Dermis microvascular lymphatic vessel endothelial cell (primary cell): ENCODE measurements at regions not wholly inside any gene's neighbourhood (a gene's known extent, or its start where the extent isn't known, plus 50 kb on each side); places are given as distances from the start of the nearest gene placed in this dataset.

Experiments used
- DNase-seq, 2 donors: peaks; one replicate each; pipeline versions ENCODE4 v3.0.0 to v3.0.0-alpha.2; 2010; ENCODE audit warnings: low read depth in 2 of 2

DNA sequence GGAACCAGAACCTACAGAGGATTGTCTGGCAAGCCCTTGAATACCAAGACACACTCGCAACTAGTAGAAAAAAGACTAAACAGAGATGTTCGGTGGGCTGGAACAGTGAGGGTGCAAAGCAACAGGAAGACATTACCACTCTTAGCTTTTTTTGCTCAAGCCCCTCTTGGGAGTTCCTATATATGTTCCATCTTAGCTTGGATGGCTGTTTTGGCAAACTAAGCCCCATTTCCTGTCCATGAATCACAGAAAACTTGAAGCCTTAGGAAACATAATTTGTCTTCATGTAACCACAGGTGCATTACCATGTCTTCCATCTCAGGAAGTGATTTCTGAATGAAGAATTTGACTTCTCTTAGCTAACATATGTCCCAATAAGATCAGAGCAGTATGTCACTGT is 446.3 kb downstream of the OLFM4 start:
- no peak for DNase-seq

DNA sequence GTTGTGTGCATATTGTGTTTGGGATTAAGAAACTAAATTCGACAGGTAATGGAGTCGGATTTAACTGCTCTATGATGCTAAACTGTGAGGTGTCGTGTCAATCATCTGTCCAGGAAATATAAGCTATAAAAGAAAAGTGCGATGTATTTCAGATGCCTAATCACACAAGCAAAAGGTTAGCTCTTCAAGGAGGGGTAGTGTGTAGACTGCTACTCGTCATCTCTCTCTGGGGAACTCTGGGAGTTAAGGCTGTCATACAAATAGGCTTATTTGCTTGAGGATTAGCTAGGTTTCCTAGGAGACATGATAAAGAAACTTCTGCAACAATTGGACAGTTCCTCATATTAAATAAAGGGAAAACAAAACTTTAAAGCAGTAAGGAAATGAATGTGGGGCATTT is 462.1 kb downstream of the OLFM4 start:
- no peak for DNase-seq

DNA sequence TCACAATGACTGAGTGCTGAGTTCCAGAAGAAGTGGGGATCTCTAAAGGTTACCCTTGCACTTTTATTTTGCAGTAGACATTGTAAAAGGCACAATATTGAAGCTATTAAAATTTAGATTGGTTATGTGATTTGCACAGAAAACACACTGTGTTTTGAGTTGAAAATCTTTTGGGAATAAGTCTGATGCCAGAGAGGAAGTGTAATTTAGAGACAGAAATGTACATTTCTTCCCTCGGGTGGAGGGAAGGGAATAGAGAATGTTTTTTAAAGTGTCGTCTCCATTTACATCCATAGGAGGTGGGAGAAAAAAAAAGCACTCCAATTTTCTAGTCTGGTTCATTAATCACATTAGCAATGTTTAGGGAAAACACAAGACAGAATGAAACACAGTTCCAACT is 465.8 kb downstream of the OLFM4 start:
- DNase-seq, result no peak

DNA sequence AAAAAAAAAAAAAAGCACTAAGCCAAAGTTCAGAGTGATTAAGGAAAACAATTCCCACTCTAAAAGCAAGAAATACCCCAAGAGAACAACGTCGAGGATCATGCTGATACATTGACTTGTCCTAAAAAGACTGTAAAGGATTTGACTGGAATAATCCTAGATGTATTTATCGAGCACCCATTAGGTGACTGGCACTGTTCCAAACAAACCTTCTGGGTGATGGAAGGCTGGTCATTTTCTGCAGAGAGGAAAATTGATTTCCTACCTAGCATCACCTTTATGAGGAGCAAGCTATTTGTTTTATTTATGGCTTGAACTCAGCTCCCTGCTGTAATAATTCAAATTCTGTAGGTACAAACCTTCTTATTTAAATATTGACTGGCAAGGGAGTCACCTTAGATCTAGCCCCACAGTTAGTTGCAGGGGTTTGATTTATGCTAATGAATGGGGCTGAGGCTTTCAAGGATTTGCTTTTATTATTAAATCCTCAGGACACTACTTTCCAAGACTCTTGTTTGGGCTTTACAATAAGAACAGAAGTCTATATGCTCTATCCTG is 471.0 kb downstream of the OLFM4 start:
- DNase-seq, result no peak

DNA sequence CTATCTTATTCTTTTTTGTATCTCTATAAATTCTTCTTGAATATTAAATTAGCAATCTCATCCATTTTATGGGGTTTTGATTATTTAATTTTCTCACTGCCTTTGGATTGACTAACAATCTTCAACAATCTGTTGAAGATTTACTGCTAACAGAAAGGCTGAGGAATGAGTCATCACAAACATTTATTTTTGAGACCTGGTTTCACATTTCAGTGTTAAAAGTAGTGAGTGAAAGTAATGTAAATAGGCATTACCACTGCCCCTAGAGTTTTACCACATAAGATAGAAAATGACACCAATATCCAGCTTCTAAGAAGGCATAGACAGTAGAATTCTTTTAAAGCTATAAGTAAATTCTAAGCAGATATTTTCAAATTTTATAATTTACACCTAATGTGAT is 472.8 kb downstream of the OLFM4 start:
- DNase-seq, result no peak

DNA sequence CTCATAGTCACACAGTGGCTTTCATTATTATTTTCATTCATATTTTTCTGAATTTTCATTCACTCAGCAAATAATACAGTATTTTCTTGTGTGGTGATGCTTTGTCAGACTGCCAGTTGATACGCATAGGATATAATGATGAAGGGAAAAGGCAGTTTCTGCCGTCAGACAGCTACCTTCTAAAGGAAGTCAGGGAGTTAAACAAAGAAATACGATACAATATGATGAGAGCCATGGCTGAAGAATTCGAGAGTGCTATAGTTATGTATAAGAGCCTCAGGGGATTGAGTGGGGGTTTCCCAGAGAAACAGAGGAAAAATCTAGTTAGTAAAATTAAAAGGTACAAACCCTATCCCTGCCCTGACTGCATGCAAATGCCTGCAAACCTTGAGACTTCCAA is 479.1 kb downstream of the OLFM4 start:
- DNase-seq, result no peak

DNA sequence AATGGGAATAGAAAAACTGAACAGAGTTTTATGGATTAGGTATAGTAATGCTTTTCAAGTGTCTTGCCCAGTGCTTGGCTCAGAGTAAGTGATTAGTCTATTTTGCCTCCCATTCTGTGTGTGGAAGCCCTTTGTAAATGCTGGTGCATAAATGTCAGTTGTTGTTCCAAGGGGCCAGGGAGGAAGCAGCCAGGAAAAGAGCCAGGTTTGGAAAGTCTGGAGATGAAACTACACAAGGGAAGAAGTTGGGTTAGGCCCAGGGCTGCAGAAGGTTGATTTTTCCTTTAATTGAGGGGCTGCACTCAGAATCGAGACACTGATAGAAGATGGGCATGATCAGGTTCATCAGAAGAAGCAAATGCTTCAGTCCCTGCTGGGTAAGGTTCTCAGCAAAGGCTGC is 484.0 kb downstream of the OLFM4 start:
- no peak for DNase-seq

DNA sequence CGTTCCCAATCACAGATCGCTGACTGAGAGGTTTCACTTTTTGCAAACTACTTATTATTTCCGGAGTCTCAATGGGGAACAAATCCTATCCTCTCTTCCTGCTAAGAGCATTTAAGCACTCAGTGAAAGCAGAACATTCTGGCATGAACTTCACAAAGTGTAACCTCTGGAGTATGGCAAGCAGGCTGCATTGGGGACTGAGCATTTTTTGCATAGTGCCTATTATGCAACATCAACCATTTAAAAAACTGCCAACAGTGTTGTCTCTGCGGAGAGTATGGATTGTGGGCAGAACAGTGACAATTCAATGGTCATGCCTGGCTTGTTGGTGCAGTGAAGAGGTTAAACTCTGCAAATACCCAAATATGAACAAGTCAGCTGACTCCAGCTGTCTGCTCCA is 484.6 kb downstream of the OLFM4 start:
- no peak for DNase-seq

DNA sequence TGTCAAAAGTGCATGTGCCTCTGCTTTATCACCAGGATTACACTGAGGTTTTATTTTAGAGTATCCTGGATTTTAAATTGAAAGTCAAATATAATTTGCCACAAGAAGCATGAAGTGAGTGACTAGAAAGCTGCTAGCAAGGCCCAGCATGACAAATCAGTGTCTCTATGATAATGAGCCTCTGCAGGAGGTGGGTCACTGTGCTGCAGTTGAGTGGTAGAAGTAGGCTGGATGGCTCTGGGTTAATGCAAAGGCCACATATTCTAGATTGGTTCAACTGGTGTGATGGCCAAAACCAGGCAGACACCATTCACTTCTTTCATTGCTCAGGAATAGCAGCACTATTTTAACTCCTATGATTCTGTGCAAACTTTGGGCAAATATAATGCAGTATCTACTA is 491.5 kb downstream of the OLFM4 start:
- DNase-seq, result no peak

DNA sequence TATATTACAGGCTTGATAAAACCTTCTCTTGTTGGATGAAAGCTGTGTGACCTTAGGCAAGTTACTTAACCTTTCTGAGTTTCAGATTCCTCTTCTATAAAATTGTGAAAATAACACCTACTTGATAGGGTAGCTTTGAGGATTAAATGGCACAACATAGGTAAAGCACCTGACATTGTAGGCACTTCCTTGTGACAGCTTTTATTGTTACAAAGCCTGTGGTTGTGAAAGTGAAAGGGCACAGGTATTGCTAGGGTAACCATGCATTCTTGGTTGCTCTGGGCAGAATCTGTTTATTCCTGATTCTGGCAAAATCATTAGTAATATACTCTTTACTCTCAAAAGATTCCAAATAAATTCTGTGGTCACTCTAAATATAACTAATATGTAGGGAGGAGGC is 493.4 kb downstream of the OLFM4 start:
- no peak for DNase-seq

DNA sequence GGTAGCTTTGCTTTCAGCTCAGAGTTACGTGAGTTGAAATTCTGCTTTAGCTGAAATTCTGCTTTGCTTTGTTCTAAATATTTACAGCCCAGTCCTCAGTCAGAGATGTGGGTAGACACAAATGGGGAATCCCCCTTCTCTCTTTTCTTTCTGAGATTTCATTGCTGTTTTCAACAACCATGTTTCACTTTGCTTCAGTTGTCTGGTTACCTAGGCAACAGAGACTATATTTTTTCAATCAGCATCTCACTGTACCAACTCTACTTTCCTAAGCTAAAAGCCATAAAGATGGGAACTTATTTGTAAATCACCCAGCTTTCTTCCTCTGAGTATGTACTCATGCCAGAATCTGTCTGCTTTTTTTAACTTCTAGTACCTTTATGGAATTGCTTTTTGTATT is 509.0 kb downstream of the OLFM4 start:
- no peak for DNase-seq

DNA sequence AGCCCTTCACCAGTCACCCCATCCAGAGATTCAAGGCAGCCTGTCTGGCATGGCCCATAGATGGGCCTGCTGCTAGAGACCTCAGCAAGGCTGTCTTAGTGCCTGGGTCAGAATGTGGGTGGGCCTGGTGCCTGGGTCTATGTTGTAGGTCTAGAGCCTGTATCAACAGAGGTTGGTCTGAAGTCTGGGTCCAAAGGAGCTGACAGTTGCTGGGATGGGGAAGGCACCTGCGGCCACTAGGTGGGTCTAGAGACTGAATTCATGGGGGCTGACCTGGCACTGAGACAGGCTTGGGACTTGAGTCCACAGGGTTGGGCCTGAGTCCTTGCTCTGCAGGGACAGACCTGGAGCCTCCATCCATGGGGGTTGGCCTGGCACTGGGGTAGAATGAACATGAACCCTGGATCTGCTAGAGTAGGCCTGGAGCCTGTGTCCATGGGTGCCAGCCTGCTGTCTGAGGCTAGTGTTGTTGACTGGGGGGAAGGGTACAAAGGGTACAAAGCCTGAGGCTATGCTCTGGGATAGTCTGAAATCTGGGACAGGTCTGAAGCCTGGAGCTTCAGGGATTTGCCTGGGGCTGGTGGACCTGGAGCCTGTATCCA is 516.8 kb downstream of the OLFM4 start:
- DNase-seq, result no peak

DNA sequence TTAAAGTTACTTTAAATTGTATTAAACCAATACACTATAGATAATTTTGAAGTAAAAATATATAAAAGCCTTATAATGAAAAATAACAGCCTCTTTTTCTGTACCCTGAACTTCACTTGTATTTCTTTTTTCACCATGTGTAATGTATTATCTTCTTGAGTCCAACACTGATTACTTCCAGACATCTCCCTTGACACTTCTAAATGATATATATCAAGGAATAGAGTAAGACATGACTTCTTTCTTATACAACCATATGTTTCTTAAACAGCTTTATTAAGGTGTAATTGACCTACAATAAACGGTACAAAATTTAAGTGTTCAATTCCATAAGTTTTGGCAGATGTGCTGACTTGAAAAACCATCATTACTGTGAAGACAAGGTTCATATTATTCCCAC is 531.9 kb downstream of the OLFM4 start:
- DNase-seq, result no peak

DNA sequence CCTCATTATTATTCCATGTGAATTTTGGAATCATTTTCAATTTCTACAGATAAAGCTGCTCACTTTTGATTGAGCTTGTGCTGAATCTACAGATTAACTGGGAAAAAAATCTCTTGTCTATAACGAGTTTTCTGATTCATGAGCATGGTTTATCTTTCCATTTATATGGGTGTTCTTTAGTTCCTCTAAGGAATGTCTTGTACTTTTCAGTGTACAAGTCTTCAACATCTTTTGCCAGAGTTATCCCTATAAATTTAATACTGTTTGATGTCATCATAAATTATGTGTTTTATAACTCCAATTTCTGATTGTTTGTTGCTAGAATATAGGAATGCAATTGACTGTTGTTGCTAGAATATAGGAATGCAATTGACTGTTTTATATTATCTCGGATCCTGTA is 533.8 kb downstream of the OLFM4 start:
- DNase-seq, result no peak

DNA sequence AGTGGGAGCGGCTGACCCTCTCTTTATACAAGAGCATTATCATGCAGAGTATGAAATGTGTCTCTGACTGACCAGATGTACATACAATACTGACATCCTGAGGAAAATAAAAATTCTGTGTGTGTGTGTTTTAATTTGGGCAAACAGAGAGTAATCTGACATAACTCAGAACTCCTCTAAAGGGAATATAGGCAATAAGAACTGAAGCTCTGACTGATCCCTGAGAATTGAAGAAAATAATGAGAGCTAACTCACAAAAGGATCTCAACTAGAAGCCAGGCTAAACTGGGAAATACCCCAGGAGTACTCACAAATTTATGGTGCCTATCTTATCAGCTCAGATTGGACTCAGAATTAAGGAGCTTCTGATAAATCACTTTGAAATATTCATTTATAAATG is 539.9 kb downstream of the OLFM4 start:
- DNase-seq, result no peak

DNA sequence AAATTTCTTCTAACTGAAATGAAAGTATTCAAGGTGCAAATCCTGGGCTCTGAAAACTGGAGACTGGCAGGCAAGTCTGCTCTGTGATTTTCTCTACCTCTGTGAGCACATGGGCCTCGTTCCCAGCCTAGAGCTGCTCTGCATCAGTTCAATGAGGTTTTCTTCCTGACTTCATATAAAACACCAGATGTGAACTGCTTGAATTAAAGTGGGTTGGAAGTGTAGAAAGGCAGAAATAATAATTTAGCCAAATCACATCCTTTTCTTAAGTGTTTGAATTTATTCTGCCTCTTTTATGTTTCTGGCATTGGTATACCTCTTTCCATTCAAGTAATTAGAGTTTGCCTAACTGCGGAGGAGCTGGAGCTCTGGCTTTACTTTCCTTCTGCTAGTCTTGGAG is 540.8 kb downstream of the OLFM4 start:
- DNase-seq, result no peak

DNA sequence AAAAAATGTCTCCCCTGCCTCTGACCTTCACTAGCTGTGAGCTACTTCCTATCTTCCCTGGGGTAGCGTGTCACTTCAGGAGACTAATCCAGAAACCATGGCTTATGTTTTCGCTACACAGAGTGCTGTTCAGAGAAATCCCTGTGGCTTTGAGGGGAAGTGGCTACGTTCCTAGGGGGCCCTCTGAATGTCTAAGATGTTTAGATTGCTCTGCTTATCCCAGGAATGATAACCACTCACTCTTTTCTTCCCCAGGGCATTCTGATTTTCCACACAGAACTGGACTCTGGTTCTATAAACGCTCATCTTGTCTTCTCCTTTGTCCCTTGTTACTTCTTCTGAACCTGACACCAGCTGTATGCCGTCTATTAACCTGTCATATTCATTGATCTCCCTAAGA is 572.5 kb downstream of the OLFM4 start:
- no peak for DNase-seq

DNA sequence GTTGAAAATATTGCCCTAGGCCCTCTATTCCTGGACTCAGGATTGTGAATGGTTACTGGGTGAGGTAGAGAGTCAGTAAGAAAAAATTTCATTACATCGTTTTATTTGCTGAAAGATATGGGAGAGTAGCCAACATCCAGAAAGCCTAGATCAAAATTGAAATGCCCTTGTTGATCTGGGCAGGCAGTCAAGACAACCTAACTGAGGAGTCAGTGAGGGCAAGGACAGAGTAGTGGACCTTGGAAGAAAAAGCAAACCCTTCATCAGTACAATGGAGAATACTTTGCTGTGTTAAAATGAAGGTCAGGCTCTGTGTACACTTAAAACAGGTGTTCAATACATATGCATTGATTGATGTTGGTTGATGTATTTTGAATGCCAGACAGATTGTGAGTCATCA is 576.7 kb downstream of the OLFM4 start:
- DNase-seq, result no peak

DNA sequence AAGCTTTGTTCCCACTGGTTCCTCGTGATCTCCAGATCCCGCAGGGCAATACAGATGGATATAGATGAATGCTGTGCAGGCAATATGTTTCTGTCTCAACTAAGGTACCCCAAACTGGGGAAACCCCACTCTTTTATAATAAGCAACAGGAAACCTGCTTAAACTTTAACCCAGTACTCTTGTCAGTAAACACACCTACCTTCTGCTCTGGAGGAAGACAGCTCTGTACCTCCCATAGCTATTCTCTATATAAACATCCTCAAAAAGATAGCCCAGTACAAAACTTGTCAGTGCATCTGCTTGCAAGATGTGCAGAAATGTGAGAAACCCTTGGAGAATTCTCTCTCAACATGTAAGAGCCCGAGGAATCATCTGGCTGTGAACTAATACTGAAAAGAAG is 583.6 kb downstream of the OLFM4 start:
- DNase-seq, result no peak

DNA sequence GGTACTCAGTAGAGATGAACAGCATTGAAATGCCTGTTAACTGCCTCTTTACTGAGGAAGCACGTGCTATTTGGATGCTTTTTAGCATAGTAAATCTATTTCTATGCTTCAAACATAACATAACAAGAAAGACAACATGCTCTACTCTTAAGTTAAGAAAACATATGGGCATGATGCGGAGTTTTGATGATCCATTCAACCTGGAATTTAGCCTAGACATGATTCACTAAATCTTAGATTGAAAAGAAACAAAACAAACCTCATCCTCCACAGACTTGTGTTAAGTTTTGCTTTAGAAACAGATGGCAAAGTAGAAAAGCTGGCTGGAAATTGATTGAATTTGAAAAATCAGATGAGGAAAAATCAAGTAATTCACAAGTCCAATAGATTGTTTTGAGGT is 593.8 kb downstream of the OLFM4 start:
- no peak for DNase-seq

DNA sequence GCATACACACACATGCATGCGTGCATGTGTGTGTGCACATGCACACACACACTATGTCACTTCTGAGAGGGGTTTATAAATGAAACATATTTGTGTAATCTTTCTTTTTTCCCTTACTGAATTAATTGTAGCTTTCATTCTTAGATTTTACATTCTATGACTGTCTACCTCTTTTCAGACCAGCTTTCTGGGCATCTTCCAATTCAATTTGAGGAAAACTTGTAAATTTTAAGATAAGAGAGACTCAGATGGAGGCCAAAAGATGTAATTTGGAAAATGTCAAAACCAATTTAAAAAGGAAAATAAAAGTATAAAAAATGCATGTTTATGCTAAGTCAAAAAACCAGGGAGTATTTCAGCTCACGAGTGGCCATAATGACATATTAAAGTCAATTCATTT is 594.5 kb downstream of the OLFM4 start:
- DNase-seq, result no peak

DNA sequence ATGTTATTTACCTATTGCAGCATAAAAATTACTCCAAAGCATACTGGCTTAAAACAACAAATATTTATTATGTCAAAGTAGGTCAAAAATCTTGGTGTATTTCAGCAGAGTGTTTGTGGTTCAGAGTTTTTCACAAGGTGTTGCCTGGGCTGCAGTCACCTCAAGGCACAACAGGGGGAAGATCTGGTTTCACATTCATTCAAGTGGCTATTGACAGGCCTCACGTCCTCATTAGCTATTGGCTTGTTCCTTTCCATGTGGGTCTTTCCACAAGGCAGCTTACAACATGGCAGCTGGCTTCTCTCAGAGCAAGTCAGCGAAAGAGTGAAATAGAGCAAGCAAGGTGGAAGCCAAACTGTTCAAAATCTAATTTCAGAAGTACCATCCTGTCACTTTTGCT is 602.9 kb downstream of the OLFM4 start:
- no peak for DNase-seq

DNA sequence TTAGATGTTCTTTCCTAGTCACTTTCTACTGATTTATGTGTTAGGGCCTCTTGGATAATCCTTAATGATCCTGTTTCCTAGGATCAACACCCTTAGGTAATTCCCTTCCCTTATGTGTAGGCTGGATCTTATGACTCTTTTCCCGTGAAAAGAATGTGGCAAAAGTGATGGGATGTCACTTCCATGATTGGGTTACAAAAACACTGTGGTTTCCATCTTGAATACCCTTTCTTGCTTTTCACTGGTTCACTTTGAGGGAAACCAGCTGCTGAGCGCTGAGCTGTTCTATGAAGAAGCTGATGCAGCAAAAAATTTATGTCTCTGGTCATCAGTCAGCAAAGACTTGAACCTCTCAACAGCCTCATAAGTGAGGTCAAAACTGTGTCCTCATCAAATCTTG is 609.4 kb downstream of the OLFM4 start:
- no peak for DNase-seq

DNA sequence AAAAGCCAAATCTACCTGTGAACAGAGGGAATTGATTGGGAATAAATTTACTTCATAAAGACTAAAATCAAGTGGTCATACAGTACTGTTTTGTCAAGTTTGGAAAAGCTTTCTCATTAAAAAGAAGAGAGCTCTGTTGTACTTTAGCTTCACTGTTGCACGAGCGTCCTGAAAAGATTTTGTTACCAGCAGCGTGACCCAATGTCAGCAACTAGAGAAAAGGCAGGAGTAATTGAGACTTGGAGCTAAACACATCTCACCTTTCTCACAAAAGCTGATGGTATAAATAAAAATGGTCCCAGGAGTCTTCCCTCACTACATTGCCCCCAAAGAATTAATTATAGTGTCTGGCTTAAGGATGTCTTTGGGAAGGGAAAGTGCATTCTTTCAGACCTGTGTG is 613.7 kb downstream of the OLFM4 start:
- no peak for DNase-seq
